Activated effector memory CD4-positive, alpha-beta T cell treated with Interleukin-2 at 50 U/mL for 16 hours (primary cell): ENCODE measurements at regions not wholly inside any gene's neighbourhood (a gene's known extent, or its start where the extent isn't known, plus 50 kb on each side); places are given as distances from the start of the nearest gene placed in this dataset.
"Not testable (repeated sequence)": the region's sequence is repeated elsewhere in the genome, so short reads cannot be mapped to it uniquely, and the experiment has no call there.

ENCODE experiments used
- DNase-seq: peaks from one replicate; pipeline ENCODE4 v3.0.0-alpha.2; 2020

- DNase-seq: no peak
Measured at GRCh38 chrX:39052751-39053150, 251.5 kb downstream of the MID1IP1 start.

DNA sequence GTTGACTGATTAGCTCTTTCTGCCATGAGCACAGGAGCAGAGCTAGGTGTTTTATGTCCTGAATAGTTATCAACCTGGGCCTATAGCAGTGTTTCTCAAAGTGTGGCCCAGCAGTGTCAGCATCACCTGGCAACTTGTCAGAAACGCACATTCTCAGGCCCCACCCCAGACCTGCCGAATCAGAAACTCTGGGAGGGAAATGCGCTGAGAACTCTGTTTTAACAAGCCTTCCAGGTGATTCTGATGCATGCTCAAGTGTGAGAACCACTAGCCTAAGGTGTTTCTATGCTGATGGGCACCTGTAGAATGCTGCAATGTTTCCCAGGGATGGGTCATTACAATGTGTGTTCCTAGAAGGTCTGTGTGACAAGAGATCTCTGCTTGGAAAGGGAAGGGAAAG, 257.5 kb downstream of the MID1IP1 start:
- DNase-seq: no peak

DNA sequence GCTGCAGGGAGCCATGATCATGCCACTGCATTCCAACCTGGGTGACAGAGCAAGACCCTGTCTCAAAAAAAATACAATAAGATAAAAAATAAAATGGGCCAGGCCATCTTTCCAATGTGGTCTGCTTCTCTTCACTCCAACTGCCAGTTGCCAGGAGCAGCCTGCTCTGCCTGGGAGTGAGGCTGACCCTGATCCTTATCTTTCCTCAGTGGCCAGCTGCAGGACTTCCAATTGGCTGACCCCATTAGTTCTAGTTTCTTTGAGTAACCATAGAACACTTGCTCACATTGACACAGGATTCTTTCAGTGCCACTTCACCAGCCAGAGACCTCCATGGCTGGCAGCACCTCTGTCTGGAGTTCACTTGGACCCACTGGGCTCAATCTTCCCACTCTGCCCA, 258.6 kb downstream of the MID1IP1 start:
- no peak for DNase-seq

GRCh38 chrX:39063037-39063436, 261.8 kb downstream of the MID1IP1 start:
- no peak for DNase-seq

GRCh38 chrX:39063702-39064101, 262.4 kb downstream of the MID1IP1 start:
- DNase-seq: no peak

GRCh38 chrX:39065051-39065871, 264.0 kb downstream of the MID1IP1 start:
- no peak for DNase-seq

GRCh38 chrX:39067866-39068265, 266.6 kb downstream of the MID1IP1 start:
- DNase-seq: no peak

- DNase-seq: not testable (repeated sequence)
Measured at GRCh38 chrX:39068634-39069033, 267.4 kb downstream of the MID1IP1 start.

DNA sequence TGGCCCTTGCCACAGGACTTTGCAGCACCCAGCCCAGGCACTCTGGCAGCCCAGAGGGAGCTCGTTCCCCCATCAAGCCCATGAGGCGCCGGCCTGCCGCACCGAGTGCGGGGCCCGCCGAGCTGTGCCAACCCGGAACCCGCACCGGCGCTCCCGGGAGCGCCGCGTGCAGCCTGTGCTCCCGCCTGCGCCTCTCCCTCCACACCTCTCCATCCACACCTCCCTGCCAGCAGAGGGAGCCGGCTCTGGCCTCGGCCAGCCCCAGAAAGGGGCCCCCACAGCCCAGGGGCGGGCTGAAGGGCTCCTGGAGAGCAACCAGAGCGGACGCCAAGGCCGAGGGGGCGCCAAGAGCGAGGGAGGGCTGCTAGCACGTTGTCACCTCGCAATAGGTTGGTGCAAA, 268.8 kb downstream of the MID1IP1 start:
- DNase-seq: no peak

- DNase-seq: no peak
Measured at GRCh38 chrX:39073131-39073530, 271.9 kb downstream of the MID1IP1 start.

GRCh38 chrX:39096599-39096998, 295.3 kb downstream of the MID1IP1 start:
- no peak for DNase-seq

DNA sequence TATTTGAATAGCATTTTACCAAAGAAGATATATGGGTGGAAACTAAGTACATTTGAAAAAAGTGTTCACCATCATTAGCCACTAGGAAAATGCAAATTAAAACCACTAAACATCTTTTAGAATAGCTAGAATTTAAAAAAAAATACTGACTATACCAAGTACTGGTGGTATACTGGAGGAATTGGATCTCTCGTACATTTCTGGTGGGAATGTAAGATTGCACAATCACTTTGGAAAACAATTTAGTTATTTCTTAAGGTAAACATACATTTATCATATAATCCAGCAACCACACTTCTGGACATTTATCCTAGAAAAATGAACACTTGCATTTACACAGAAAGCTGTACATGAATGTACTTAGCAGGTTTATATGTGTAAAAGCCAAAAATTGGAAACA, 303.5 kb downstream of the MID1IP1 start:
- no peak for DNase-seq

GRCh38 chrX:39112143-39112542, 310.9 kb downstream of the MID1IP1 start:
- DNase-seq: no peak

DNA sequence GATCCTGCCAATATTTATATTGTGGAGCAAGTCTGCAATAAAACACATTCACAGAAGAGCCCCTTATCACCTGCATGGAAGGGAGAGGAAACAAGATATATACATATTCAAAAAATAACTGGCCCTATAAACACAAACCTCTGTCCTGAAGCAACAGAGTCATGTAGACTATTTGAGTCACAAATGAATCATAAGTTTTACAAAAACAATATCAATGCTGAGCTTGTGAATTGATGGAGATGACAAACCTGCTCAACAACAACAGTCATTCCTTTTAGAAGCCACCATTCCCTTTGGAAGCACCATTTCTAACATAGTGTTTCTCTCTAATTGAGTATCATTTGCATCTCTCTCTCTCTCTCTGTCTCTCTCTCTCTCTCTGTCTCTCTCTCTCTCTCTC, 313.9 kb downstream of the MID1IP1 start:
- no peak for DNase-seq

DNA sequence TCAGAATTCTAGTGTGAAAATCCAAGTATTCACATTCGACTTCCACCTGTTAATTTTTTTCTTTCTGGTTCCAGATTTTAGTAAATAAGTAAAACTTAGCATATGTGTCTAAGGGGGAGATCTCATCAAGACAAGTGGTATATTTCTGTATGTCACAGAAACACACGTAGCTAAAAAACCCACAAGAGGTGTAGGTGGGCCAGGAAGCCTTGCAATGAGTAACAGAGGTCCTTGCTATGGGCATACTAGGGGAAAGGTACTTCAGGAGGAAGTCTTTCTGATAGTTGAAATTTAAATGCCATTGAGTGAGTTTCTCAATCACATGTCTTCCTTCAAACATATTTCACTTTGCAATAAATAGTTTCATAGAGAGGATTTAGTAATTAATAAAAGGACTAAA, 315.8 kb downstream of the MID1IP1 start:
- DNase-seq: no peak

DNA sequence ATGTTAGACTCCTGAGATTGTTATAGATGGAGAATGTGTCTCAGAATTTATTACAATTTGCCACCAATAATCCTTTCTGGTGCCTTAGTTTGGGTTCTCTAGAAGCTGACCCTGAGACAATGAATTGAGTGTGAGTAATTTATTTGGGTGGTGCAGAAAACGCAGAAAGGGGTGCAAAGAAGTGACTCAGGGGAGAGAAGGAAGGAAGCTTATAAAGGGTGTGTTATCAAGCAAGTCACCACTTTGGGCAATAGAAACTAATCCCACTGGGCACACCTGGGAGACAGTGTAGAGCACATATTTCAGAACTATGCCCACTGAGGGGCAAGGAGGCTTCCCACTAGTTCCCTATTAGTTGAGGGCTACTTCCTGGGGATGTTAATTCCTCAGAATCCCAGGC, 320.6 kb downstream of the MID1IP1 start:
- no peak for DNase-seq

GRCh38 chrX:39125834-39126233, 324.6 kb downstream of the MID1IP1 start:
- DNase-seq: no peak

- DNase-seq: no peak
Measured at GRCh38 chrX:39133971-39134370, 332.7 kb downstream of the MID1IP1 start.

DNA sequence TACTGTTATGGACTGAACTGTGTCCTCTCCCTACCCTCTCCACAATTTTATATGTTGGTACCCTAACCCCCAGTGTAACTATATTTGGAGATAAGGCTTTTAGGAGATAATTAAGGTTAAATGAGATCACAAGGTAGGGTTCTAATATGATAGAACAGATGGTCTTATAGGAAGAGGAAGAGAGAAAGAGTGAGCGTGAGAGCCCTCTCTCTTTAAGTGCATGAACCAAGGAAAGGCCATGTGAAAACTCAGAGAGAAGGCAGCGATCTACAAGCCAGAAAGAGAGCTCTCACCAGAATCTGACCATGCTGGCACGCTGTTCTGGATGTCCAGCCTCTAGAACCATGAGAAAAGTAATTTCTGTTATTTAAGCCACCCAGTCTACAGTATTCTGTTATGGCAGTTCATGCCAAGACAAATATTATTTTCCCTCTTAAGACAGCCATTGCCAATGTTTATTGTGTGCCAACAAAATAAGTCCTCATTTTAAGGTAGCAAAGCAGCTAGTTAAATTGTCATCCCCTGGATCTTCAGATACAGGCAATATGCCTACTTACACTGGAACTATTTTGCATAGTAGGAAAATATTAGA, 336.2 kb downstream of the MID1IP1 start:
- no peak for DNase-seq

DNA sequence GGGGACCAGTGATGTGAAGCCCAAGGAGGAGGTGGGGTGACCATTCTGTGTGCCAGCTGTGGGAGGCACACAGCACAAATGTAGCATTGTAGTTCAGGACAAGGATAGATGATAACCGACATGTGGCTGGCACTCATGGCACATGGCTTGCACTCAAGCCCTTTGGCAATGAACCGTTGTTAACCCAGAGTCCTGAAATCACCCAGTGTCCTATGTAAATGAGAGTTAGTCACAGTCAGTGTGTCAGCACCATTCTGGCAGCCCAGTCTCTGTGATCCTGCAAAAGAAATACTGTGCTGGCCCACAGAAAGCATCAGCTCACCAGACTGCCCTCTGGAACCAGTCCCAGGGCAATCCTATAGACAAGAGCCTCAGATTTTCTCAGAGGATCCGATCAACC, 339.3 kb downstream of the MID1IP1 start:
- DNase-seq: no peak

GRCh38 chrX:39144323-39144722, 343.1 kb downstream of the MID1IP1 start:
- DNase-seq: no peak

DNA sequence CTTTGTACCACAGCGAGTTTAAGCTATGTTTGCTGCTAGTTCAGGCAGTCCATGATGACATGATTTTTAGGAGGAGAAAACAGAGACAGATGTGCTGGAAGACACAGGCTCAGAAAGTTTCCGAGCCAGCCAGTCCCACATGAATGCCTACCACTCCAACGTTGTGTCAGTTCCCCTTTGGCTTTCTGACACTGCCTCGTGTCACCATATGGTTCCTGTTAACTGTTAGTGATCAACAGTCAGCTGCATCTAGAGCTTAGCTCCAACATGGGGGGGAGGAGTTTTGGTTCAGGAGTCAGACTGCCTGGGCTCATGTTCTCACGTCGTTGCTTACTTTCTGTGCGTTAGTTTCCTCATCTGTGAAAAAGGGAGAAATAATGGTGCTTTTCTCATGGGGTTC, 343.7 kb downstream of the MID1IP1 start:
- DNase-seq: no peak

- DNase-seq: no peak
Measured at GRCh38 chrX:39145859-39146258, 344.6 kb downstream of the MID1IP1 start.

GRCh38 chrX:39149761-39150160, 348.5 kb downstream of the MID1IP1 start:
- peak; percentile 27 for DNase-seq

GRCh38 chrX:39150220-39150619, 349.0 kb downstream of the MID1IP1 start:
- DNase-seq: no peak
